Pancreas (tissue), 10 donors: ENCODE measurements at regions not wholly inside any gene's neighbourhood (a gene's known extent, or its start where the extent isn't known, plus 50 kb on each side); places are given as distances from the start of the nearest gene placed in this dataset.

Source experiments
- ATAC-seq, 4 donors: fragments of 200-7000 bp; cut with Tn5 transposase; one replicate each; pipeline versions ENCODE4 v1.8.0 to v1.9.1; 2020; ENCODE audit warnings: mild to moderate bottlenecking in 4 of 4, moderate library complexity in 4 of 4
- DNase-seq, 6 donors: peaks; one replicate each; pipeline ENCODE4 v3.0.0-alpha.2; 2020
- FAIRE-seq: peaks from 2 replicates; lab custom pipeline; 2012; peaks lifted over from hg19 to GRCh38; lab: Jason Lieb, UNC
- H3K27ac ChIP-seq, 4 donors: fragments of 200-600 bp; sonication (generic); 1 replicate in 3 of 4; 2 replicates in 1 of 4; pipeline versions ENCODE4 v1.5.0 to v1.8.0; 2020
- H3K27me3 ChIP-seq, 4 donors: fragments of 200-600 bp; one replicate each; pipeline ENCODE4 v1.8.0; 2021
- H3K36me3 ChIP-seq, 3 donors: fragments of 200-600 bp; sonication (generic) in 1 of 3; one replicate each; pipeline versions ENCODE4 v1.5.0 to v1.8.0; 2020 to 2021
- H3K4me1 ChIP-seq, 3 donors: fragments of 200-600 bp; one replicate each; pipeline ENCODE4 v1.8.0; 2021
- H3K4me3 ChIP-seq, 4 donors: fragments of 200-600 bp; sonication (generic) in 2 of 4; one replicate each; pipeline versions ENCODE4 v1.5.0 to v1.8.0; 2020 to 2021
- H3K9me3 ChIP-seq, 4 donors: fragments of 200-600 bp; one replicate each; pipeline ENCODE4 v1.8.0; 2021
- WGBS, 2 donors: extraction: QIAGEN DNeasy Blood & Tissue Kit; methylation state at CpG; one replicate each; pipeline ENCODE4 v1.1.7; 2013; 5-methylcytosine and 5-hydroxymethylcytosine counted together
- intact Hi-C, 3 donors: fragments of 100-400 bp; cut with DNase I; formaldehyde crosslinking; loops; one replicate each; pipeline versions ENCODE4 v1.11.1 to v1.14.2; 2022
- TF ChIP-seq, protein P1 (sequence below), 4 donors: fragments of 200-600 bp; sonication (generic) in 3 of 4; IDR thresholded peaks; one replicate each; pipeline versions ENCODE4 v1.5.0 to v1.8.0; 2021; ENCODE audit warnings: antibody characterized with exemption in 4 of 4
- donor health status: healthy with polysubstance abuse.
- donor health status: DM: no; HTN: no; CAD: no; lungs with moderate emphysema.
- donor health status: DM: no; HTN: no; CAD: no.
- donor health status: control.
- donor health status: control.
- donor health status: Bipolar disorder and iron deficiency.
- donor health status: DM: yes; HTN: yes; CAD: no.
- donor health status: DM: no; HTN: no; CAD: no.
- donor health status: DM: no; HTN: no; CAD: no.
- donor health status: DM: yes; HTN: yes; CAD: no.

DNA sequence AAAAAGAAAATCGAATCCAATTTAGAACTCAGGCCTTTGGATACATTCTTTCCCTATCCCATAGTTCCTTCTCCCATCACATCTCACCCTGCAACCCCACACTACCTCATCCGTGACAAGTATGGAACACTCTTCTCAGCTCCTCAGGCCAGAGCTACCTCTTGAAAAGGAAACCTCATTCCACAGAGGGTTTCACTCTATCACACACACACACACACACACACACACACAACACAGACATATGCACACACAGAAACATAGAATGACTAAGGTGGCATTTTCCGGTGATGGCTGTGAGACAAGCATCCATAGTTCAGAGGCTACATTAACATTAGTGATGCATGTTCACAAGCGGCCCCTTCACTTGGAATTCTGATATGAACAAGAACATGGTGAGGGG, 122.0 kb upstream of the HES1 start:
- Histone ChIP-seq H3K4me3 (no peak overlapping the region), H3K36me3 (no peaks in the 10 kb centered on the region), H3K4me1 (no peaks in the 10 kb centered on the region), H3K27me3 (no peaks in the 10 kb centered on the region), H3K27ac (no peak overlapping the region), H3K9me3 (no peaks in the 10 kb centered on the region)
- TF ChIP-seq, protein P1, sequence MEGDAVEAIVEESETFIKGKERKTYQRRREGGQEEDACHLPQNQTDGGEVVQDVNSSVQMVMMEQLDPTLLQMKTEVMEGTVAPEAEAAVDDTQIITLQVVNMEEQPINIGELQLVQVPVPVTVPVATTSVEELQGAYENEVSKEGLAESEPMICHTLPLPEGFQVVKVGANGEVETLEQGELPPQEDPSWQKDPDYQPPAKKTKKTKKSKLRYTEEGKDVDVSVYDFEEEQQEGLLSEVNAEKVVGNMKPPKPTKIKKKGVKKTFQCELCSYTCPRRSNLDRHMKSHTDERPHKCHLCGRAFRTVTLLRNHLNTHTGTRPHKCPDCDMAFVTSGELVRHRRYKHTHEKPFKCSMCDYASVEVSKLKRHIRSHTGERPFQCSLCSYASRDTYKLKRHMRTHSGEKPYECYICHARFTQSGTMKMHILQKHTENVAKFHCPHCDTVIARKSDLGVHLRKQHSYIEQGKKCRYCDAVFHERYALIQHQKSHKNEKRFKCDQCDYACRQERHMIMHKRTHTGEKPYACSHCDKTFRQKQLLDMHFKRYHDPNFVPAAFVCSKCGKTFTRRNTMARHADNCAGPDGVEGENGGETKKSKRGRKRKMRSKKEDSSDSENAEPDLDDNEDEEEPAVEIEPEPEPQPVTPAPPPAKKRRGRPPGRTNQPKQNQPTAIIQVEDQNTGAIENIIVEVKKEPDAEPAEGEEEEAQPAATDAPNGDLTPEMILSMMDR (IDR thresholded peaks at IDR 0.05) = no peak
- no peak for FAIRE-seq
- no peak for DNase-seq
- intact Hi-C loops = no loop called here
- ATAC-seq = no peak
- 88 to 97% methylated on average over 4 of the region's 4 CpGs for WGBS, 2 donors

- H3K27ac ChIP-seq = no peak overlapping the region
- no peaks in the 10 kb centered on the region for H3K9me3 ChIP-seq
- FAIRE-seq = no peak
- intact Hi-C loops = no loop called here
- no peaks in the 10 kb centered on the region for H3K27me3 ChIP-seq
- no peak for DNase-seq
- WGBS, 2 donors = 80 to 81% methylated on average over 4 of the region's 4 CpGs
- no peaks in the 10 kb centered on the region for H3K4me1 ChIP-seq
- H3K36me3 ChIP-seq = no peaks in the 10 kb centered on the region
- no peak overlapping the region for H3K4me3 ChIP-seq
- no peak for ATAC-seq
- TF ChIP-seq, protein P1 (IDR thresholded peaks at IDR 0.05) = no peak
Measured at GRCh38 chr3:194014756-194015155, 121.2 kb upstream of the HES1 start.

- WGBS, 2 donors = 88 to 89% methylated on average over 10 of the region's 10 CpGs
- H3K4me3 ChIP-seq = no peak overlapping the region
- no peaks in the 10 kb centered on the region for H3K36me3 ChIP-seq
- H3K27ac ChIP-seq = no peak overlapping the region
- ATAC-seq (peak in 2 of 4 donors; percentile 70 to 78), FAIRE-seq (no peak), DNase-seq (no peak)
- no peaks in the 10 kb centered on the region for H3K4me1 ChIP-seq
- TF ChIP-seq, protein P1 (IDR thresholded peaks at IDR 0.05) = no peak
- intact Hi-C loops = no loop called here
- no peaks in the 10 kb centered on the region for H3K27me3 ChIP-seq
- H3K9me3 ChIP-seq = no peaks in the 10 kb centered on the region
Measured at GRCh38 chr3:194019398-194020165, 116.4 kb upstream of the HES1 start.

GRCh38 chr3:194022052-194022451, 113.9 kb upstream of the HES1 start:
- no peak overlapping the region for H3K4me3 ChIP-seq
- FAIRE-seq (no peak), ATAC-seq (no peak), DNase-seq (no peak)
- WGBS, 2 donors = 87 to 89% methylated on average over 2 of the region's 2 CpGs
- H3K4me1 ChIP-seq = no peaks in the 10 kb centered on the region
- intact Hi-C loops = no loop called here
- no peaks in the 10 kb centered on the region for H3K9me3 ChIP-seq
- H3K27me3 ChIP-seq = no peaks in the 10 kb centered on the region
- TF ChIP-seq, protein P1 (IDR thresholded peaks at IDR 0.05) = no peak
- H3K36me3 ChIP-seq = no peaks in the 10 kb centered on the region
- no peak overlapping the region for H3K27ac ChIP-seq

GRCh38 chr3:194022816-194023215, 113.1 kb upstream of the HES1 start:
- TF ChIP-seq, protein P1 (IDR thresholded peaks at IDR 0.05) = no peak
- Histone ChIP-seq H3K36me3 (no peaks in the 10 kb centered on the region), H3K27me3 (no peaks in the 10 kb centered on the region), H3K27ac (no peak overlapping the region), H3K9me3 (no peaks in the 10 kb centered on the region), H3K4me3 (no peak overlapping the region), H3K4me1 (no peaks in the 10 kb centered on the region)
- DNase-seq (no peak), ATAC-seq (no peak), FAIRE-seq (no peak)
- WGBS, 2 donors = 79 to 93% methylated on average over 5 of the region's 5 CpGs
- intact Hi-C loops = no loop called here
